PC-3 (cell line): ENCODE measurements at regions not wholly inside any gene's neighbourhood (a gene's known extent, or its start where the extent isn't known, plus 50 kb on each side); places are given as distances from the start of the nearest gene placed in this dataset.

Experiments used
- ATAC-seq: fragments of 200-7000 bp; cut with Tn5 transposase; 2 replicates; pipeline ENCODE4 v1.9.1; 2020; ENCODE audit warnings: mild to moderate bottlenecking, moderate library complexity
- BruUV-seq: library from RNA; stranded (reverse); fragments of 400-500 nt; replicated peaks from 2 replicates; lab custom pipeline; 2021; lab: Mats Ljungman, UMichigan
- CTCF ChIA-PET: fragments of 300-600 bp; sonication (Branson Sonifier 250); formaldehyde crosslinking; loops from one replicate; lab custom pipeline; 2022; ENCODE audit warnings: antibody characterized with exemption; lab: Charles Lee
- POLR2A ChIA-PET: fragments of 300-600 bp; sonication (Branson Sonifier 250); formaldehyde crosslinking; loops from one replicate; lab custom pipeline; 2022; ENCODE audit warnings: antibody characterized with exemption; ENCODE audit not compliant: unreplicated experiment; lab: Charles Lee
- DNase-seq: peaks from one replicate; pipeline ENCODE4 v3.0.0-alpha.2; 2015
- H2AFZ ChIP-seq: fragments of 300-600 bp; sonication (generic); 2 replicates; pipeline ENCODE4 v1.6.0; 2016; ENCODE audit warnings: antibody characterized with exemption, low read length
- H3F3A ChIP-seq: fragments of 300-600 bp; sonication (generic); one replicate; pipeline ENCODE4 v1.6.0; 2017; ENCODE audit warnings: antibody characterized with exemption, low read length, control low read depth, mild to moderate bottlenecking; ENCODE audit not compliant: unreplicated experiment
- H3K27ac ChIP-seq: fragments of 300-600 bp; sonication (generic); 2 replicates; pipeline ENCODE4 v1.5.1; 2016; ENCODE audit warnings: mild to moderate bottlenecking, low read length
- H3K27me3 ChIP-seq: fragments of 300-600 bp; sonication (generic); 2 replicates; pipeline ENCODE4 v1.6.1; 2016; ENCODE audit warnings: low read length, mixed read lengths
- H3K36me3 ChIP-seq: fragments of 300-600 bp; sonication (generic); 2 replicates; pipeline ENCODE4 v1.6.1; 2016; ENCODE audit warnings: low read depth, mixed run types, low read length, mixed read lengths
- H3K4me1 ChIP-seq: fragments of 300-600 bp; sonication (generic); 2 replicates; pipeline ENCODE4 v1.5.1; 2016; ENCODE audit warnings: low read length; ENCODE audit not compliant: insufficient read depth
- H3K4me2 ChIP-seq: fragments of 300-600 bp; sonication (generic); 2 replicates; pipeline ENCODE4 v1.6.0; 2016; ENCODE audit warnings: low read length
- H3K4me3 ChIP-seq: fragments of 300-600 bp; sonication (generic); 2 replicates; pipeline ENCODE4 v1.5.1; 2016; ENCODE audit warnings: mild to moderate bottlenecking, low read length, mixed read lengths
- H3K79me2 ChIP-seq: fragments of 300-600 bp; sonication (generic); 2 replicates; pipeline ENCODE4 v1.6.1; 2017; ENCODE audit warnings: low read length, mixed read lengths
- H3K9ac ChIP-seq: fragments of 300-600 bp; sonication (generic); 2 replicates; pipeline ENCODE4 v1.6.0; 2016; ENCODE audit warnings: mild to moderate bottlenecking, low read length
- H3K9me2 ChIP-seq: fragments of 300-600 bp; sonication (generic); replicated peaks from 2 replicates; pipeline ENCODE4 v1.6.1; 2016; ENCODE audit warnings: mixed run types, low read length, mixed read lengths
- H3K9me3 ChIP-seq: fragments of 300-600 bp; sonication (generic); 2 replicates; pipeline ENCODE4 v1.6.1; 2016; ENCODE audit warnings: low read length, mixed read lengths
- H4K20me1 ChIP-seq: fragments of 300-600 bp; sonication (generic); 2 replicates; pipeline ENCODE4 v1.6.1; 2016; ENCODE audit warnings: low read length, mixed read lengths
- EZH2 ChIP-seq: fragments of 300-600 bp; sonication (generic); IDR thresholded peaks from one replicate; pipeline ENCODE4 v1.6.1; 2017; ENCODE audit warnings: antibody characterized with exemption, mild to moderate bottlenecking, low read length; ENCODE audit not compliant: unreplicated experiment
- EZH2phosphoT487 ChIP-seq: fragments of 300-600 bp; sonication (generic); IDR thresholded peaks from 2 replicates; pipeline ENCODE4 v1.6.1; 2018; ENCODE audit warnings: mild to moderate bottlenecking, antibody characterized with exemption, low read length, borderline replicate concordance
- intact Hi-C: fragments of 100-400 bp; cut with micrococcal nuclease; formaldehyde crosslinking; loops from 2 replicates; pipeline ENCODE4 v1.9.0; 2023
- TF ChIP-seq, protein P1 (sequence below): fragments of 300-600 bp; sonication (generic); conservative IDR thresholded peaks from 2 replicates; pipeline ENCODE4 v1.5.1; 2017; ENCODE audit warnings: antibody characterized with exemption, low read depth, mild to moderate bottlenecking, low read length

DNA sequence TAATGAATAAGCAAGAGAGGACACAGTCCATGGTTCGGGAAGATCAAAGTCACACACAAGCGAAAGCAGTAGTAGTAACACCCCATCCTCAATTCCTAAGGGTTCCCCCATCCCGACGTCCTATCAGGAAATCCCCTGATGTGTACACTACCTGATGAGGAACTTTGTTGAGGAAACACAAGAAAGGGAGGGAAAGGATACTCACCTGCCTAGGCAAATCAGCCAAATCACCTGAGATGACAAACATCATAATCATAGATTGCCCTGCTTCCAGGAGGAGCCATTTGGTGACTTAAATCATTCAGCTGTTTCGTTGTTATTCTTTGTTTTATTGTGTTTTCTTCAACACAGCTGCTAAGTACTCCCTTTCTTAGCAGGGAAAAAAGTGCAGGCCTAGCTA, 55.5 kb upstream of the SPOPL start:
- ATAC-seq = no peak
- H3K27me3 ChIP-seq = no peaks in the 10 kb centered on the region
- intact Hi-C loops = no loop called here
- no peak overlapping the region for H3K4me3 ChIP-seq
- no peaks in the 10 kb centered on the region for H3K9me3 ChIP-seq
- CTCF ChIA-PET = no interaction called here
- BruUV-seq = no TSS peak
- no peak overlapping the region for H2AFZ ChIP-seq
- DNase-seq = no peak
- no peak overlapping the region for H3K4me2 ChIP-seq
- H3K9me2 ChIP-seq = no peaks in the 10 kb centered on the region
- H3K79me2 ChIP-seq = no peaks in the 10 kb centered on the region
- no peak overlapping the region for H3K9ac ChIP-seq
- no peak overlapping the region for H3K27ac ChIP-seq
- POLR2A ChIA-PET = no interaction called here
- H4K20me1 ChIP-seq = no peaks in the 10 kb centered on the region
- no peaks in the 10 kb centered on the region for H3K4me1 ChIP-seq
- TF ChIP-seq EZH2 (no peak), EZH2phosphoT487 (no peak)
- TF ChIP-seq, protein P1, sequence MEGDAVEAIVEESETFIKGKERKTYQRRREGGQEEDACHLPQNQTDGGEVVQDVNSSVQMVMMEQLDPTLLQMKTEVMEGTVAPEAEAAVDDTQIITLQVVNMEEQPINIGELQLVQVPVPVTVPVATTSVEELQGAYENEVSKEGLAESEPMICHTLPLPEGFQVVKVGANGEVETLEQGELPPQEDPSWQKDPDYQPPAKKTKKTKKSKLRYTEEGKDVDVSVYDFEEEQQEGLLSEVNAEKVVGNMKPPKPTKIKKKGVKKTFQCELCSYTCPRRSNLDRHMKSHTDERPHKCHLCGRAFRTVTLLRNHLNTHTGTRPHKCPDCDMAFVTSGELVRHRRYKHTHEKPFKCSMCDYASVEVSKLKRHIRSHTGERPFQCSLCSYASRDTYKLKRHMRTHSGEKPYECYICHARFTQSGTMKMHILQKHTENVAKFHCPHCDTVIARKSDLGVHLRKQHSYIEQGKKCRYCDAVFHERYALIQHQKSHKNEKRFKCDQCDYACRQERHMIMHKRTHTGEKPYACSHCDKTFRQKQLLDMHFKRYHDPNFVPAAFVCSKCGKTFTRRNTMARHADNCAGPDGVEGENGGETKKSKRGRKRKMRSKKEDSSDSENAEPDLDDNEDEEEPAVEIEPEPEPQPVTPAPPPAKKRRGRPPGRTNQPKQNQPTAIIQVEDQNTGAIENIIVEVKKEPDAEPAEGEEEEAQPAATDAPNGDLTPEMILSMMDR = no peak
- no peaks in the 10 kb centered on the region for H3K36me3 ChIP-seq
- no peaks in the 10 kb centered on the region for H3F3A ChIP-seq

DNA sequence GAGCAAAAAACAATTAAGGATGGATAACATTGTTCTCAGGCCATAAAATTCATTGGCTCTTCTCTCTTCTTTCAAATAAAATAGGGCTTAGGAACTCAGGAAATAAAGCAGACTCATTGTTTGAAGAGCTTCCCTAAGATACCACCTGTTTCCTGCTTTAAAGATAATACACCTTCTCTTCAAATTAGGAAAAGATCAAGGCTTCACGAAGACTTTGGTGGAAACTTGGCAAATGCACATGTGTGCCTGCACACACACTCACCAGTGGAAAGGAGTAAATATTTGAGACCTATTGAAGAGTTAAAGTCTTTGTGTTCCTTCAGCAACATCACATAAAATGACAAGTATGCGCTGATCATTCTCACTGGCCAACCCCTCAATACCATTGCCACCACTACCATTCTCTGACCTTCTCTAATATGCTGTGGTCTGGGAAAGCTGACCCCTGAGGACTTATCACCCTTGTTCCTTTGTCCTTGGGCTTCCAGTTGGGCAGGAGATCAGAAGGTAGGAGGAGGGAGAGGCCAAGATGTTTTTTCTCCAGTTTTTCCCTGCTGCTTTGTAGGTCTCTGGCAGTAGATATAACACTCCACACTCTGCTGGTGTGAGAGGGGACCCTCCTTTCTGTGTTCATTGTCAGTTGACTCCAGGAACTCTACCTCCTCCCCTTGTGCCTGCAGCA, 53.5 kb upstream of the SPOPL start:
- H3K9ac ChIP-seq = no peak overlapping the region
- H3K9me3 ChIP-seq = no peaks in the 10 kb centered on the region
- H3K27ac ChIP-seq = no peak overlapping the region
- H4K20me1 ChIP-seq = no peaks in the 10 kb centered on the region
- BruUV-seq = no TSS peak
- no peaks in the 10 kb centered on the region for H3K79me2 ChIP-seq
- ChIA-PET CTCF (interaction anchor here (0.9 kb wide), 1 partner anchor 62 kb away, joined by 3 read pairs; no protein-coding TSS in a partner anchor), POLR2A (no interaction called here)
- TF ChIP-seq, protein P1 = no peak
- no peak for TF ChIP-seq EZH2
- TF ChIP-seq EZH2phosphoT487 = no peak
- no peaks in the 10 kb centered on the region for H3K4me1 ChIP-seq
- H3K4me3 ChIP-seq = no peak overlapping the region
- no peaks in the 10 kb centered on the region for H3F3A ChIP-seq
- H3K27me3 ChIP-seq = no peaks in the 10 kb centered on the region
- H3K4me2 ChIP-seq = no peak overlapping the region
- no peaks in the 10 kb centered on the region for H3K9me2 ChIP-seq
- no peak for DNase-seq
- intact Hi-C loops = no loop called here
- no peak overlapping the region for H2AFZ ChIP-seq
- peak; percentile 22; the same call in 1 of the 2 replicates for ATAC-seq
- no peaks in the 10 kb centered on the region for H3K36me3 ChIP-seq
